ENCODE measurements at regions not wholly inside any gene's neighbourhood (a gene's known extent, or its start where the extent isn't known, plus 50 kb on each side); places are given as distances from the start of the nearest gene placed in this dataset.
"Not testable (repeated sequence)": the region's sequence is repeated elsewhere in the genome, so short reads cannot be mapped to it uniquely, and the experiment has no call there.

DNA sequence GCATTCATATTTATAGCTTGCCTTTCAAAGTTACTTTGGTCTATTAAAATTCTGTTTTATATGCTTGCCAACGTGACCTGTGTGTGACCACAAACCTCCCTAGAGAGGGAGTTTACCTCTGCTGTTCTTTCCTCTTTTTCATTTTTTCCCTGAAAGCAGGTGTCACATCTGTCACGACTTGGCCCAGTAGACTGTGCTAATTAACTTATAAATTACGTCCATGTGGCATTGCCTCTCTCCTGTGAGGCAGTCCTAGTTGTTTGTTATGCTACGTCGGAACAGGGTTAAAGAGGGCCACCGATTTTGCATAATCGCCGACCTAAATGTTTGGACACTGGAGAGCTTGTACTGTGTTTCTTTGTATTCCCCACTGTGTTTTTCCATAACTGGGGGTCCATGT is 343.9 kb upstream of the FLRT2 start:
- TF ChIP-seq, protein P1, sequence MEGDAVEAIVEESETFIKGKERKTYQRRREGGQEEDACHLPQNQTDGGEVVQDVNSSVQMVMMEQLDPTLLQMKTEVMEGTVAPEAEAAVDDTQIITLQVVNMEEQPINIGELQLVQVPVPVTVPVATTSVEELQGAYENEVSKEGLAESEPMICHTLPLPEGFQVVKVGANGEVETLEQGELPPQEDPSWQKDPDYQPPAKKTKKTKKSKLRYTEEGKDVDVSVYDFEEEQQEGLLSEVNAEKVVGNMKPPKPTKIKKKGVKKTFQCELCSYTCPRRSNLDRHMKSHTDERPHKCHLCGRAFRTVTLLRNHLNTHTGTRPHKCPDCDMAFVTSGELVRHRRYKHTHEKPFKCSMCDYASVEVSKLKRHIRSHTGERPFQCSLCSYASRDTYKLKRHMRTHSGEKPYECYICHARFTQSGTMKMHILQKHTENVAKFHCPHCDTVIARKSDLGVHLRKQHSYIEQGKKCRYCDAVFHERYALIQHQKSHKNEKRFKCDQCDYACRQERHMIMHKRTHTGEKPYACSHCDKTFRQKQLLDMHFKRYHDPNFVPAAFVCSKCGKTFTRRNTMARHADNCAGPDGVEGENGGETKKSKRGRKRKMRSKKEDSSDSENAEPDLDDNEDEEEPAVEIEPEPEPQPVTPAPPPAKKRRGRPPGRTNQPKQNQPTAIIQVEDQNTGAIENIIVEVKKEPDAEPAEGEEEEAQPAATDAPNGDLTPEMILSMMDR (IDR thresholded peaks at IDR 0.05; ENCODE audit: borderline replicate concordance, extremely low read depth, insufficient read depth) = no peak
- FAIRE-seq (no peak), DNase-seq (peak in 2 of 5 donors; percentile 29 to 36)
- H3K9me3 ChIP-seq (ENCODE audit: control insufficient read depth in 2 of 3, insufficient read depth in 1 of 3, low read length in 3 of 3) = no peaks in the 10 kb centered on the region
- no peak overlapping the region for H3K27ac ChIP-seq (ENCODE audit: low read depth in 2 of 2, low read length in 2 of 2)
- no peaks in the 10 kb centered on the region for H3K27me3 ChIP-seq (ENCODE audit: control insufficient read depth, insufficient read depth, low read length)
- H3K36me3 ChIP-seq (ENCODE audit: control insufficient read depth in 2 of 3, insufficient read depth in 3 of 3, low read length in 3 of 3) = no peaks in the 10 kb centered on the region
- no peaks in the 10 kb centered on the region for H3K4me1 ChIP-seq (ENCODE audit: control insufficient read depth in 2 of 3, insufficient read depth in 2 of 3, low read depth in 1 of 3, low read length in 3 of 3)
- H3K4me3 ChIP-seq (ENCODE audit: low read length in 3 of 3) = no peak overlapping the region
- H3K9ac ChIP-seq (ENCODE audit: low read length in 3 of 3) = no peak overlapping the region
- intact Hi-C loops (cut with DNase I) = no loop called here

DNA sequence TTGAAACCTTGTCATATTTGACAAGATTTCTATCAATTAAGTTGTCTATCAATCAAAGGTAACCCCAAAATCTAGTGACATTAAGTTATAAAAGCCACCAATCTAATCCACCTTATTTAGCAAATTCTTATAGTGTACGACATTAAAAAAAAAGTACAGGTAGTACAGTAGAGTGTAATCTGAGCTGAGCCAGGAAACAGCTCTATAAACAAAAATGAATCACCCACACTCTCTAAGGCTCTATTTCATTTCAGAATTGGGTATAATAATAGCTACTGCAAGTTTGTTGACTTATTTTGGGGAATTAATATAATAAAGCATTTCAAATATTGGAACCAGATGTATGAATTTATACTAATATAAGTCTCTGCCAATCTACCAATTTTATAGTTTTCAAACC is 342.4 kb upstream of the FLRT2 start:
- H3K27me3 ChIP-seq (ENCODE audit: control insufficient read depth, insufficient read depth, low read length) = no peaks in the 10 kb centered on the region
- no peak overlapping the region for H3K4me3 ChIP-seq (ENCODE audit: low read length in 3 of 3)
- TF ChIP-seq, protein P1 (IDR thresholded peaks at IDR 0.05; ENCODE audit: borderline replicate concordance, extremely low read depth, insufficient read depth) = no peak
- H3K9me3 ChIP-seq (ENCODE audit: control insufficient read depth in 2 of 3, insufficient read depth in 1 of 3, low read length in 3 of 3) = no peaks in the 10 kb centered on the region
- no peak for FAIRE-seq
- intact Hi-C loops (cut with DNase I) = no loop called here
- H3K4me1 ChIP-seq (ENCODE audit: control insufficient read depth in 2 of 3, insufficient read depth in 2 of 3, low read depth in 1 of 3, low read length in 3 of 3) = no peaks in the 10 kb centered on the region
- H3K27ac ChIP-seq (ENCODE audit: low read depth in 2 of 2, low read length in 2 of 2) = no peak overlapping the region
- H3K36me3 ChIP-seq (ENCODE audit: control insufficient read depth in 2 of 3, insufficient read depth in 3 of 3, low read length in 3 of 3) = no peaks in the 10 kb centered on the region
- DNase-seq = no peak
- H3K9ac ChIP-seq (ENCODE audit: low read length in 3 of 3) = no peak overlapping the region

DNA sequence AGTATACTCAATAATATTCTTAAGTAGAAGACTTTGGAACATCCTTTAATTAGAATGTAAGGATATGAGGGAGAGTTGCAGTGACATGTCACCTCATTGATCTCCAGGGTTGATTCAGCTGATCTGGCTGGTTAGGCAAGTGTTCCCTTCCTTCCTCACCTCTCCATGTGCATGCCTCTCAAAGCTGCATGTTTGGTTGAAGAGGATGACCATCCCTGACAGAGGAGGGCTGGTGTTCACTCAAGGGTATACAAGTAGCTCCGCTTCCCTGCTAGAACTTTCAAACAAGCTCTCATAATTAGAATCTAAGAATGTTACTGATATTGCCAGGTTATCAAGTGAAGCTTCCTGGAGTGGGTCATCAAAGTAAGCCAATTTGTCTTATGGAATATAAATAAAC is 341.1 kb upstream of the FLRT2 start:
- Histone ChIP-seq H3K36me3 (ENCODE audit: control insufficient read depth in 2 of 3, insufficient read depth in 3 of 3, low read length in 3 of 3) (no peaks in the 10 kb centered on the region), H3K9me3 (ENCODE audit: control insufficient read depth in 2 of 3, insufficient read depth in 1 of 3, low read length in 3 of 3) (no peaks in the 10 kb centered on the region), H3K9ac (ENCODE audit: low read length in 3 of 3) (no peak overlapping the region), H3K27ac (ENCODE audit: low read depth in 2 of 2, low read length in 2 of 2) (no peak overlapping the region), H3K27me3 (ENCODE audit: control insufficient read depth, insufficient read depth, low read length) (no peaks in the 10 kb centered on the region), H3K4me3 (ENCODE audit: low read length in 3 of 3) (no peak overlapping the region), H3K4me1 (ENCODE audit: control insufficient read depth in 2 of 3, insufficient read depth in 2 of 3, low read depth in 1 of 3, low read length in 3 of 3) (no peaks in the 10 kb centered on the region)
- TF ChIP-seq, protein P1 (IDR thresholded peaks at IDR 0.05; ENCODE audit: borderline replicate concordance, extremely low read depth, insufficient read depth) = no peak
- intact Hi-C loops (cut with DNase I) = no loop called here
- FAIRE-seq (no peak), DNase-seq (no peak)

DNA sequence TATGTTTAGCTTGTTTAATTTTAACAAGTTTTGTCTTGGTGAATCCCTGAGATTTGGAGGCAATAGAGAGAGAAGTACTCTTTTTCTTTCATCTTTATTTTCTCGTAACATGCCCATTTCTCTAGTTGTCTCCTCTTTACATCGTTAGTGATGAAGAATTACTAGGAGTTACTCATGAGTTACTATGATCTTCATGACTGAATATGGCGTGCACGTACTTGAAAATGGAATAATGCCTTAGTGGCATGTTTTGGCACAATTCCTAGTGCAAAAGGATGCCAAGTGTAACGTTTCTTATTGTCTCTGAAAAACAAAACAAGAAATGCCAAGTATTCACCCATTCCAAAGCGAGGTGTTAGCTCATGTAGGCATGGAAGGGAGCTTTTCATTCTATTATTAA is 340.7 kb upstream of the FLRT2 start:
- H3K9ac ChIP-seq (ENCODE audit: low read length in 3 of 3); H3K36me3 ChIP-seq (ENCODE audit: control insufficient read depth in 2 of 3, insufficient read depth in 3 of 3, low read length in 3 of 3); H3K9me3 ChIP-seq (ENCODE audit: control insufficient read depth in 2 of 3, insufficient read depth in 1 of 3, low read length in 3 of 3); H3K27ac ChIP-seq (ENCODE audit: low read depth in 2 of 2, low read length in 2 of 2); intact Hi-C loops (cut with DNase I); DNase-seq; H3K27me3 ChIP-seq (ENCODE audit: control insufficient read depth, insufficient read depth, low read length); H3K4me1 ChIP-seq (ENCODE audit: control insufficient read depth in 2 of 3, insufficient read depth in 2 of 3, low read depth in 1 of 3, low read length in 3 of 3); H3K4me3 ChIP-seq (ENCODE audit: low read length in 3 of 3); FAIRE-seq: not testable (repeated sequence)

Measured in kidney (tissue), 13 donors.